ENCODE measurements at regions not wholly inside any gene's neighbourhood (a gene's known extent, or its start where the extent isn't known, plus 50 kb on each side); places are given as distances from the start of the nearest gene placed in this dataset.

DNA sequence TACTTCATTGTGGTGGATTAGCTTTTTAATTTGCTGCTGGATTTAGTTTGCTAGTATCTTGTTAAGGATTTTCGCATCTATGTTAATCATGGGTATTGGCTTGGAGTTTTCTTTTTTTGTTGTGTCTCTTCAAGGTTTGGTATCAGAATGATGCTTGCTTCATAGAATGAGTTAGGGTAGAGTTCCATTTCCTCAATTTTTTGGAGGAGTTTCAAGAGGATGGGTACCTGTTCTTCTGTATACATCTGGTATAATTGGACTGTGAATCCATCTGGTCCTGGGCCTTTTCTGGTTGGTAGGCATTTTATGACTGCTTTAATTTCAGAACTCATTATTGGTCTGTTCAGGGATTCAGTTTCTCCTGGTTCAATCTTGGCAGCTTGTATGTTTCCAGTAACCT lies 335.6 kb downstream of the EDEM1 start:
- intact Hi-C loops (cut with micrococcal nuclease) (loop anchor here (5.0 kb wide), 1 partner anchor 189 kb away; no protein-coding TSS in a partner anchor), in situ Hi-C loops (cut with MboI) (no loop called here)
- WGBS (ENCODE audit: insufficient coverage, low coverage, missing lambda C conversion rate) = 74% methylated on average over 1 of the region's 1 CpG
- no peak overlapping the region for H3K4me2 ChIP-seq (ENCODE audit: insufficient read depth, low read length)
- no peaks in the 10 kb centered on the region for H3K36me3 ChIP-seq (ENCODE audit: control insufficient read depth, insufficient read depth, low read length)
- no peaks in the 10 kb centered on the region for H4K20me1 ChIP-seq (replicated peaks; ENCODE audit: control insufficient read depth, insufficient read depth, low read length)
- no peaks in the 10 kb centered on the region for H3K27me3 ChIP-seq (ENCODE audit: control insufficient read depth in 2 of 2, insufficient read depth in 2 of 2, low read length in 2 of 2)
- H3K27ac ChIP-seq (ENCODE audit: extremely low read depth, low read depth, low read length) = no peak overlapping the region
- ChIA-PET POLR2A (no interaction called here), CTCF (ENCODE audit: low intra/inter-chr PET ratio) (no interaction called here)
- H3K4me1 ChIP-seq (replicated peaks in 1 of 2; ENCODE audit: control insufficient read depth in 2 of 2, insufficient read depth in 2 of 2, low read length in 2 of 2) = no peaks in the 10 kb centered on the region; a peak in 2 of 5 replicates
- no peak overlapping the region for H3K4me3 ChIP-seq
- no peak overlapping the region for H3K9ac ChIP-seq (ENCODE audit: insufficient read depth in 1 of 2, low read depth in 2 of 2, low read length in 2 of 2)
- ATAC-seq (no peak), DNase-seq (ENCODE audit: extremely low read depth in 1 of 4, low spot score in 3 of 4) (no peak), FAIRE-seq (no peak)
- peak overlapping the region; percentile 7; the same call in 1 of the 2 replicates for H2AFZ ChIP-seq (ENCODE audit: low read depth, low read length)
- H3K79me2 ChIP-seq (ENCODE audit: control insufficient read depth, insufficient read depth, low read length) = no peaks in the 10 kb centered on the region
- no TSS peak for BruUV-seq (replicated peaks)
- H3K9me1 ChIP-seq (ENCODE audit: control insufficient read depth, insufficient read depth, low read length) = no peaks in the 10 kb centered on the region
- H3K9me3 ChIP-seq (replicated peaks; ENCODE audit: control insufficient read depth, insufficient read depth, low read depth, low read length) = no peaks in the 10 kb centered on the region
- TF ChIP-seq ZNF717 (CRISPR knock-in tag; IDR thresholded peaks at IDR 0.05) (no peak), PCBP2 (IDR thresholded peaks at IDR 0.05; ENCODE audit: low read depth, low read length, poor library complexity, severe bottlenecking) (no peak), ZNF165 (CRISPR knock-in tag; IDR thresholded peaks at IDR 0.05; ENCODE audit: borderline replicate concordance) (no peak), NFE2 (IDR thresholded peaks at IDR 0.05; ENCODE audit: low read depth) (no peak), PATZ1 (CRISPR knock-in tag; IDR thresholded peaks at IDR 0.05; ENCODE audit: borderline replicate concordance) (no peak), RBM22 (IDR thresholded peaks at IDR 0.05; ENCODE audit: low read depth, low read length, poor library complexity, severe bottlenecking) (no peak), HLTF (IDR thresholded peaks at IDR 0.05) (no peak), NFATC3 (IDR thresholded peaks at IDR 0.05) (no peak), ESRRA (IDR thresholded peaks at IDR 0.05; ENCODE audit: borderline replicate concordance, low read depth) (no peak), MEIS2 (IDR thresholded peaks at IDR 0.05; ENCODE audit: partially characterized antibody) (no peak), TFAM (CRISPR knock-in tag; conservative IDR thresholded peaks at IDR 0.05) (no peak), CBFA2T2 (conservative IDR thresholded peaks at IDR 0.05) (no peak)
- TF ChIP-seq, protein P1, sequence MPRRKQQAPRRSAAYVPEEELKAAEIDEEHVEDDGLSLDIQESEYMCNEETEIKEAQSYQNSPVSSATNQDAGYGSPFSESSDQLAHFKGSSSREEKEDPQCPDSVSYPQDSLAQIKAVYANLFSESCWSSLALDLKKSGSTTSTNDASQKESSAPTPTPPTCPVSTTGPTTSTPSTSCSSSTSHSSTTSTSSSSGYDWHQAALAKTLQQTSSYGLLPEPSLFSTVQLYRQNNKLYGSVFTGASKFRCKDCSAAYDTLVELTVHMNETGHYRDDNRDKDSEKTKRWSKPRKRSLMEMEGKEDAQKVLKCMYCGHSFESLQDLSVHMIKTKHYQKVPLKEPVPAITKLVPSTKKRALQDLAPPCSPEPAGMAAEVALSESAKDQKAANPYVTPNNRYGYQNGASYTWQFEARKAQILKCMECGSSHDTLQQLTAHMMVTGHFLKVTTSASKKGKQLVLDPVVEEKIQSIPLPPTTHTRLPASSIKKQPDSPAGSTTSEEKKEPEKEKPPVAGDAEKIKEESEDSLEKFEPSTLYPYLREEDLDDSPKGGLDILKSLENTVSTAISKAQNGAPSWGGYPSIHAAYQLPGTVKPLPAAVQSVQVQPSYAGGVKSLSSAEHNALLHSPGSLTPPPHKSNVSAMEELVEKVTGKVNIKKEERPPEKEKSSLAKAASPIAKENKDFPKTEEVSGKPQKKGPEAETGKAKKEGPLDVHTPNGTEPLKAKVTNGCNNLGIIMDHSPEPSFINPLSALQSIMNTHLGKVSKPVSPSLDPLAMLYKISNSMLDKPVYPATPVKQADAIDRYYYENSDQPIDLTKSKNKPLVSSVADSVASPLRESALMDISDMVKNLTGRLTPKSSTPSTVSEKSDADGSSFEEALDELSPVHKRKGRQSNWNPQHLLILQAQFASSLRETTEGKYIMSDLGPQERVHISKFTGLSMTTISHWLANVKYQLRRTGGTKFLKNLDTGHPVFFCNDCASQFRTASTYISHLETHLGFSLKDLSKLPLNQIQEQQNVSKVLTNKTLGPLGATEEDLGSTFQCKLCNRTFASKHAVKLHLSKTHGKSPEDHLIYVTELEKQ (CRISPR knock-in tag; IDR thresholded peaks at IDR 0.05) = no peak
